ENCODE measurements at regions not wholly inside any gene's neighbourhood (a gene's known extent, or its start where the extent isn't known, plus 50 kb on each side); places are given as distances from the start of the nearest gene placed in this dataset.

GRCh38 chr6:121717686-121718085 lies 282.2 kb downstream of the GJA1 start:
- no peak for TF ChIP-seq TAF1 (IDR thresholded peaks at IDR 0.05; ENCODE audit: borderline replicate concordance, insufficient read depth, low read length)
- no peak for TF ChIP-seq REST (IDR thresholded peaks at IDR 0.05; ENCODE audit: insufficient read depth in 1 of 2, low read depth in 2 of 2, low read length in 2 of 2)
- no peak for TF ChIP-seq POLR2AphosphoS5 (IDR thresholded peaks at IDR 0.05; ENCODE audit: low read depth, low read length)
- no peak for TF ChIP-seq SIN3A (IDR thresholded peaks at IDR 0.05; ENCODE audit: borderline replicate concordance, insufficient read depth, low read length)
- TF ChIP-seq FOXP2 (optimal IDR thresholded peaks at IDR 0.05; ENCODE audit: borderline replicate concordance, extremely low read depth, extremely low read length, insufficient read depth): no peak

All from PFSK-1 (cell line).